ENCODE measurements at regions not wholly inside any gene's neighbourhood (a gene's known extent, or its start where the extent isn't known, plus 50 kb on each side); places are given as distances from the start of the nearest gene placed in this dataset.
"Not testable (repeated sequence)": the region's sequence is repeated elsewhere in the genome, so short reads cannot be mapped to it uniquely, and the experiment has no call there.

GRCh38 chr4:147250062-147250461, 230.8 kb upstream of the EDNRA start:
- ChIA-PET POLR2A (no interaction called here), CTCF (no interaction called here)
- Histone ChIP-seq H3K27me3 (replicated peaks in 1 of 2; ENCODE audit: control insufficient read depth in 2 of 2, extremely low read depth in 1 of 2, insufficient read depth in 2 of 2, low read length in 1 of 2) (no peaks in the 10 kb centered on the region), H3K9me3 (no peaks in the 10 kb centered on the region), H3K36me3 (ENCODE audit: control insufficient read depth in 2 of 2, extremely low read depth in 1 of 2, insufficient read depth in 1 of 2, low read length in 1 of 2) (no peaks in the 10 kb centered on the region), H3K4me1 (ENCODE audit: control insufficient read depth in 1 of 2, extremely low read depth in 1 of 2, insufficient read depth in 2 of 2, low read length in 2 of 2) (no peaks in the 10 kb centered on the region), H3K27ac (ENCODE audit: low read length) (no peak overlapping the region), H3K4me3 (ENCODE audit: control insufficient read depth in 1 of 2, extremely low read depth in 1 of 2, low read length in 1 of 2) (no peak overlapping the region)
- DNase-seq: no peak
- Mint-ChIP-seq H3K9me3 (peaks cover 0 to 5% (median 5%) of the 10 kb centered on the region in 3 donors), H3K27me3 (peaks cover 0 to 4% of the 10 kb centered on the region in 2 donors), H3K4me1 (no peaks in the 10 kb centered on the region), H3K4me3 (no peak overlapping the region), H3K36me3 (no peaks in the 10 kb centered on the region), H3K27ac (no peak overlapping the region)
- no peak for ATAC-seq (replicated peaks in 1 of 4)

GRCh38 chr4:147255268-147255667, 225.6 kb upstream of the EDNRA start:
- H3K27me3 ChIP-seq (replicated peaks in 1 of 2; ENCODE audit: control insufficient read depth in 2 of 2, extremely low read depth in 1 of 2, insufficient read depth in 2 of 2, low read length in 1 of 2); H3K9me3 ChIP-seq; H3K4me3 ChIP-seq (ENCODE audit: control insufficient read depth in 1 of 2, extremely low read depth in 1 of 2, low read length in 1 of 2); H3K36me3 ChIP-seq (ENCODE audit: control insufficient read depth in 2 of 2, extremely low read depth in 1 of 2, insufficient read depth in 1 of 2, low read length in 1 of 2); H3K27me3 Mint-ChIP-seq; H3K4me1 Mint-ChIP-seq; H3K4me1 ChIP-seq (ENCODE audit: control insufficient read depth in 1 of 2, extremely low read depth in 1 of 2, insufficient read depth in 2 of 2, low read length in 2 of 2); H3K36me3 Mint-ChIP-seq; CTCF ChIA-PET; H3K4me3 Mint-ChIP-seq; H3K27ac ChIP-seq (ENCODE audit: low read length); ATAC-seq (replicated peaks in 1 of 4); POLR2A ChIA-PET; DNase-seq; H3K27ac Mint-ChIP-seq: not testable (repeated sequence)
- peaks cover 3 to 25% (median 5%) of the 10 kb centered on the region in 3 donors for H3K9me3 Mint-ChIP-seq
- 75% methylated on average over 10 of the region's 11 CpGs for WGBS (ENCODE audit: insufficient coverage)

GRCh38 chr4:147259271-147259670, 221.6 kb upstream of the EDNRA start:
- H3K27ac ChIP-seq (ENCODE audit: low read length); DNase-seq; H3K27ac Mint-ChIP-seq; ATAC-seq (replicated peaks in 1 of 4); H3K4me3 ChIP-seq (ENCODE audit: control insufficient read depth in 1 of 2, extremely low read depth in 1 of 2, low read length in 1 of 2); H3K36me3 ChIP-seq (ENCODE audit: control insufficient read depth in 2 of 2, extremely low read depth in 1 of 2, insufficient read depth in 1 of 2, low read length in 1 of 2); H3K27me3 ChIP-seq (replicated peaks in 1 of 2; ENCODE audit: control insufficient read depth in 2 of 2, extremely low read depth in 1 of 2, insufficient read depth in 2 of 2, low read length in 1 of 2); CTCF ChIA-PET; H3K4me1 Mint-ChIP-seq; H3K4me3 Mint-ChIP-seq; H3K27me3 Mint-ChIP-seq; H3K4me1 ChIP-seq (ENCODE audit: control insufficient read depth in 1 of 2, extremely low read depth in 1 of 2, insufficient read depth in 2 of 2, low read length in 2 of 2); H3K36me3 Mint-ChIP-seq; H3K9me3 ChIP-seq; POLR2A ChIA-PET: not testable (repeated sequence)
- WGBS (ENCODE audit: insufficient coverage): no CpG with 5 or more reads among the region's 1 CpG
- H3K9me3 Mint-ChIP-seq: peaks cover 3 to 22% (median 4%) of the 10 kb centered on the region in 3 donors

GRCh38 chr4:147284256-147284835, 196.6 kb upstream of the EDNRA start:
- H3K27ac ChIP-seq (ENCODE audit: low read length): no peak overlapping the region
- ATAC-seq (replicated peaks in 1 of 4) (no peak), DNase-seq (no peak)
- Mint-ChIP-seq H3K4me1 (no peaks in the 10 kb centered on the region), H3K36me3 (no peaks in the 10 kb centered on the region), H3K27me3 (no peaks in the 10 kb centered on the region), H3K9me3 (peaks cover 0 to 6% (median 3%) of the 10 kb centered on the region in 3 donors), H3K4me3 (no peak overlapping the region), H3K27ac (no peak overlapping the region)
- H3K4me3 ChIP-seq (ENCODE audit: control insufficient read depth in 1 of 2, extremely low read depth in 1 of 2, low read length in 1 of 2): no peak overlapping the region
- no peaks in the 10 kb centered on the region for H3K4me1 ChIP-seq (ENCODE audit: control insufficient read depth in 1 of 2, extremely low read depth in 1 of 2, insufficient read depth in 2 of 2, low read length in 2 of 2)
- CTCF ChIA-PET: no interaction called here
- H3K27me3 ChIP-seq (replicated peaks in 1 of 2; ENCODE audit: control insufficient read depth in 2 of 2, extremely low read depth in 1 of 2, insufficient read depth in 2 of 2, low read length in 1 of 2): no peaks in the 10 kb centered on the region
- POLR2A ChIA-PET: no interaction called here
- no peaks in the 10 kb centered on the region for H3K9me3 ChIP-seq
- no peaks in the 10 kb centered on the region for H3K36me3 ChIP-seq (ENCODE audit: control insufficient read depth in 2 of 2, extremely low read depth in 1 of 2, insufficient read depth in 1 of 2, low read length in 1 of 2)
- no CpG with 5 or more reads among the region's 3 CpGs for WGBS (ENCODE audit: insufficient coverage)

- Mint-ChIP-seq H3K9me3 (peaks cover 0 to 6% (median 3%) of the 10 kb centered on the region in 3 donors), H3K4me1 (no peaks in the 10 kb centered on the region), H3K36me3 (no peaks in the 10 kb centered on the region), H3K4me3 (no peak overlapping the region), H3K27ac (no peak overlapping the region), H3K27me3 (no peaks in the 10 kb centered on the region)
- no peaks in the 10 kb centered on the region for H3K27me3 ChIP-seq (replicated peaks in 1 of 2; ENCODE audit: control insufficient read depth in 2 of 2, extremely low read depth in 1 of 2, insufficient read depth in 2 of 2, low read length in 1 of 2)
- CTCF ChIA-PET: no interaction called here
- H3K36me3 ChIP-seq (ENCODE audit: control insufficient read depth in 2 of 2, extremely low read depth in 1 of 2, insufficient read depth in 1 of 2, low read length in 1 of 2): no peaks in the 10 kb centered on the region
- POLR2A ChIA-PET: no interaction called here
- DNase-seq: no peak
- H3K9me3 ChIP-seq: no peaks in the 10 kb centered on the region
- no peak for ATAC-seq (replicated peaks in 1 of 4)
- no peak overlapping the region for H3K27ac ChIP-seq (ENCODE audit: low read length)
- no peak overlapping the region for H3K4me3 ChIP-seq (ENCODE audit: control insufficient read depth in 1 of 2, extremely low read depth in 1 of 2, low read length in 1 of 2)
- H3K4me1 ChIP-seq (ENCODE audit: control insufficient read depth in 1 of 2, extremely low read depth in 1 of 2, insufficient read depth in 2 of 2, low read length in 2 of 2): no peaks in the 10 kb centered on the region
- WGBS (ENCODE audit: insufficient coverage): no CpG with 5 or more reads among the region's 1 CpG
Measured at GRCh38 chr4:147284935-147285334, 196.0 kb upstream of the EDNRA start.

GRCh38 chr4:147285751-147286150, 195.1 kb upstream of the EDNRA start:
- Histone ChIP-seq H3K27ac (ENCODE audit: low read length) (no peak overlapping the region), H3K36me3 (ENCODE audit: control insufficient read depth in 2 of 2, extremely low read depth in 1 of 2, insufficient read depth in 1 of 2, low read length in 1 of 2) (no peaks in the 10 kb centered on the region), H3K9me3 (no peaks in the 10 kb centered on the region), H3K27me3 (replicated peaks in 1 of 2; ENCODE audit: control insufficient read depth in 2 of 2, extremely low read depth in 1 of 2, insufficient read depth in 2 of 2, low read length in 1 of 2) (no peaks in the 10 kb centered on the region), H3K4me3 (ENCODE audit: control insufficient read depth in 1 of 2, extremely low read depth in 1 of 2, low read length in 1 of 2) (no peak overlapping the region), H3K4me1 (ENCODE audit: control insufficient read depth in 1 of 2, extremely low read depth in 1 of 2, insufficient read depth in 2 of 2, low read length in 2 of 2) (no peaks in the 10 kb centered on the region)
- 67% methylated on average over 1 of the region's 4 CpGs for WGBS (ENCODE audit: insufficient coverage)
- DNase-seq (no peak), ATAC-seq (replicated peaks in 1 of 4) (no peak)
- CTCF ChIA-PET: no interaction called here
- H3K9me3 Mint-ChIP-seq: peaks cover 0 to 3% (median 0%) of the 10 kb centered on the region in 3 donors
- POLR2A ChIA-PET: no interaction called here
- H3K4me3 Mint-ChIP-seq: no peak overlapping the region
- no peaks in the 10 kb centered on the region for H3K36me3 Mint-ChIP-seq
- H3K27ac Mint-ChIP-seq: no peak overlapping the region
- no peaks in the 10 kb centered on the region for H3K4me1 Mint-ChIP-seq
- no peaks in the 10 kb centered on the region for H3K27me3 Mint-ChIP-seq

GRCh38 chr4:147286846-147287587, 193.9 kb upstream of the EDNRA start:
- no CpG with 5 or more reads among the region's 6 CpGs for WGBS (ENCODE audit: insufficient coverage)
- no peaks in the 10 kb centered on the region for H3K4me1 ChIP-seq (ENCODE audit: control insufficient read depth in 1 of 2, extremely low read depth in 1 of 2, insufficient read depth in 2 of 2, low read length in 2 of 2)
- Mint-ChIP-seq H3K4me3 (no peak overlapping the region), H3K4me1 (no peaks in the 10 kb centered on the region), H3K9me3 (no peaks in the 10 kb centered on the region), H3K36me3 (no peaks in the 10 kb centered on the region), H3K27ac (no peak overlapping the region), H3K27me3 (no peaks in the 10 kb centered on the region)
- H3K36me3 ChIP-seq (ENCODE audit: control insufficient read depth in 2 of 2, extremely low read depth in 1 of 2, insufficient read depth in 1 of 2, low read length in 1 of 2): no peaks in the 10 kb centered on the region
- ChIA-PET CTCF (no interaction called here), POLR2A (no interaction called here)
- no peaks in the 10 kb centered on the region for H3K27me3 ChIP-seq (replicated peaks in 1 of 2; ENCODE audit: control insufficient read depth in 2 of 2, extremely low read depth in 1 of 2, insufficient read depth in 2 of 2, low read length in 1 of 2)
- DNase-seq: no peak
- no peaks in the 10 kb centered on the region for H3K9me3 ChIP-seq
- no peak for ATAC-seq (replicated peaks in 1 of 4)
- H3K4me3 ChIP-seq (ENCODE audit: control insufficient read depth in 1 of 2, extremely low read depth in 1 of 2, low read length in 1 of 2): no peak overlapping the region
- no peak overlapping the region for H3K27ac ChIP-seq (ENCODE audit: low read length)
